HepG2 (cell line): ENCODE measurements at regions not wholly inside any gene's neighbourhood (a gene's known extent, or its start where the extent isn't known, plus 50 kb on each side); places are given as distances from the start of the nearest gene placed in this dataset.

Experiments used
- ATAC-seq: fragments of 200-7000 bp; cut with Tn5 transposase; 3 replicates; pipeline ENCODE4 v1.9.1; 2020; ENCODE audit warnings: mild to moderate bottlenecking, moderate library complexity
- BruUV-seq: library from RNA; stranded (reverse); fragments of 400-500 nt; replicated peaks from 2 replicates; lab custom pipeline; 2021; lab: Mats Ljungman, UMichigan
- CTCF ChIA-PET: fragments of 300-600 bp; formaldehyde crosslinking; extraction: SDS; loops from one replicate; lab custom pipeline; 2021; ENCODE audit warnings: low total read pairs, inconsistent platforms, low intra/inter-chr PET ratio; lab: Yijun Ruan, JAX
- POLR2A ChIA-PET: fragments of 350-600 bp; sonication (Branson Sonifier 250); formaldehyde crosslinking; loops from one replicate; lab custom pipeline; 2020; ENCODE audit warnings: antibody characterized with exemption, inconsistent platforms; lab: Yijun Ruan, JAX
- DNase-seq: peaks from one replicate; pipeline ENCODE4 v3.0.0-alpha.2; 2015; ENCODE audit warnings: low spot score
- FAIRE-seq: peaks from 3 replicates; lab custom pipeline; 2011; peaks lifted over from hg19 to GRCh38; lab: Jason Lieb, UNC
- H2AFZ ChIP-seq: one replicate; pipeline ENCODE4 v1.6.1; 2011; ENCODE audit warnings: low read length, inconsistent platforms
- H3K27ac ChIP-seq: fragments of 300-600 bp; 3 replicates; pipeline ENCODE4 v1.8.0; 2011; ENCODE audit warnings: mixed run types, mild to moderate bottlenecking, mixed read lengths, low read length, inconsistent platforms; ENCODE audit not compliant: insufficient read depth; ENCODE audit errors: extremely low read length
- H3K27me3 ChIP-seq, 2 experiments: fragments of 200-600 bp in 1 of 2; 2 replicates in 1 of 2; 3 replicates in 1 of 2; pipeline versions ENCODE4 v1.6.0 to v1.8.0; 2011; ENCODE audit warnings: low read length in 2 of 2, mild to moderate bottlenecking in 2 of 2, moderate library complexity in 2 of 2, inconsistent platforms in 1 of 2; ENCODE audit not compliant: insufficient read depth in 2 of 2, control insufficient read depth in 1 of 2
- H3K36me3 ChIP-seq, 2 experiments: fragments of 200-600 bp in 1 of 2; replicated peaks in 1 of 2; 2 replicates in 1 of 2; 3 replicates in 1 of 2; pipeline versions ENCODE4 v1.5.1 to v1.8.0; 2011; ENCODE audit warnings: low read length in 2 of 2, inconsistent platforms in 1 of 2; ENCODE audit not compliant: insufficient read depth in 2 of 2, control insufficient read depth in 1 of 2
- H3K4me1 ChIP-seq: 2 replicates; pipeline ENCODE4 v1.5.1; 2012; ENCODE audit warnings: low read length, inconsistent platforms; ENCODE audit not compliant: insufficient read depth
- H3K4me2 ChIP-seq: 2 replicates; pipeline ENCODE4 v1.6.0; 2011; ENCODE audit warnings: low read depth, low read length, inconsistent platforms
- H3K4me3 ChIP-seq, 3 experiments: fragments of 200-600 bp in 1 of 3; sonication (generic), shearing (Covaris generic) in 1 of 3; replicated peaks in 1 of 3; 2 replicates each; pipeline ENCODE4 v1.5.1; 2011 to 2016; ENCODE audit warnings: low read length in 3 of 3, inconsistent platforms in 2 of 3, low read depth in 2 of 3, mild to moderate bottlenecking in 2 of 3, control low read depth in 1 of 3, mixed read lengths in 1 of 3; ENCODE audit not compliant: insufficient read depth in 1 of 3
- H3K79me2 ChIP-seq: one replicate; pipeline ENCODE4 v1.6.1; 2011; ENCODE audit warnings: low read length, inconsistent platforms; ENCODE audit not compliant: insufficient read depth
- H3K9ac ChIP-seq: 2 replicates; pipeline ENCODE4 v1.6.0; 2011; ENCODE audit warnings: mild to moderate bottlenecking, low read depth, low read length, inconsistent platforms; ENCODE audit not compliant: insufficient read depth
- H3K9me3 ChIP-seq: 2 replicates; pipeline ENCODE4 v1.5.1; 2012; ENCODE audit warnings: mild to moderate bottlenecking, low read length
- H4K20me1 ChIP-seq: 2 replicates; pipeline ENCODE4 v1.6.0; 2011; ENCODE audit warnings: inconsistent platforms, mild to moderate bottlenecking, low read length, moderate library complexity; ENCODE audit not compliant: insufficient read depth
- GABPA ChIP-seq, 2 experiments: IDR thresholded peaks; 2 replicates each; pipeline ENCODE4 v1.6.1; 2011 to 2016; ENCODE audit warnings: low read depth in 2 of 2, low read length in 1 of 2, missing biosample characterization in 1 of 2, missing genetic modification characterization in 1 of 2
- GZF1 ChIP-seq: sonication (generic); formaldehyde crosslinking; IDR thresholded peaks from 2 replicates; pipeline ENCODE4 v1.5.1; 2020; ENCODE audit warnings: mild to moderate bottlenecking, missing genetic modification reagents
- SP140L ChIP-seq: sonication (generic); formaldehyde crosslinking; IDR thresholded peaks from 2 replicates; pipeline ENCODE4 v1.4.0; 2020; ENCODE audit warnings: missing genetic modification reagents, borderline replicate concordance
- TBX3 ChIP-seq: fragments of 450-650 bp; IDR thresholded peaks from 2 replicates; pipeline ENCODE4 v1.6.1; 2017; ENCODE audit warnings: antibody characterized with exemption, mild to moderate bottlenecking, inconsistent platforms, borderline replicate concordance
- WGBS: methylation state at CpG from one replicate; pipeline ENCODE4 v1.1.6; 2017; ENCODE audit warnings: low lambda C conversion rate; 5-methylcytosine and 5-hydroxymethylcytosine counted together
- in situ Hi-C: cut with HindIII; loops from 2 replicates; pipeline ENCODE4 v1.10.0; 2017; ENCODE audit warnings: low pct_unique_long_range_greater_than_20kb; ENCODE audit not compliant: extremely low pct_ligation_motif_present
- intact Hi-C: fragments of 100-400 bp; cut with micrococcal nuclease; formaldehyde crosslinking; loops from one replicate; pipeline ENCODE4 v1.10.0; 2022; ENCODE audit not compliant: unreplicated experiment
- TF ChIP-seq, protein P1 (sequence below): fragments of 450-650 bp; IDR thresholded peaks from 2 replicates; pipeline ENCODE4 v1.6.1; 2016
- TF ChIP-seq, protein P2 (sequence below): sonication (generic); formaldehyde crosslinking; IDR thresholded peaks from 2 replicates; pipeline ENCODE4 v1.4.0; 2020; ENCODE audit warnings: mild to moderate bottlenecking, missing genetic modification reagents
- TF ChIP-seq, protein P3 (sequence below): sonication (generic); formaldehyde crosslinking; IDR thresholded peaks from 2 replicates; pipeline ENCODE4 v1.4.0; 2020; ENCODE audit warnings: mild to moderate bottlenecking, missing genetic modification reagents, borderline replicate concordance
- TF ChIP-seq, protein P4 (sequence below): sonication (generic); formaldehyde crosslinking; IDR thresholded peaks from 2 replicates; pipeline ENCODE4 v1.8.1; 2023; ENCODE audit warnings: mild to moderate bottlenecking, missing genetic modification reagents

DNA sequence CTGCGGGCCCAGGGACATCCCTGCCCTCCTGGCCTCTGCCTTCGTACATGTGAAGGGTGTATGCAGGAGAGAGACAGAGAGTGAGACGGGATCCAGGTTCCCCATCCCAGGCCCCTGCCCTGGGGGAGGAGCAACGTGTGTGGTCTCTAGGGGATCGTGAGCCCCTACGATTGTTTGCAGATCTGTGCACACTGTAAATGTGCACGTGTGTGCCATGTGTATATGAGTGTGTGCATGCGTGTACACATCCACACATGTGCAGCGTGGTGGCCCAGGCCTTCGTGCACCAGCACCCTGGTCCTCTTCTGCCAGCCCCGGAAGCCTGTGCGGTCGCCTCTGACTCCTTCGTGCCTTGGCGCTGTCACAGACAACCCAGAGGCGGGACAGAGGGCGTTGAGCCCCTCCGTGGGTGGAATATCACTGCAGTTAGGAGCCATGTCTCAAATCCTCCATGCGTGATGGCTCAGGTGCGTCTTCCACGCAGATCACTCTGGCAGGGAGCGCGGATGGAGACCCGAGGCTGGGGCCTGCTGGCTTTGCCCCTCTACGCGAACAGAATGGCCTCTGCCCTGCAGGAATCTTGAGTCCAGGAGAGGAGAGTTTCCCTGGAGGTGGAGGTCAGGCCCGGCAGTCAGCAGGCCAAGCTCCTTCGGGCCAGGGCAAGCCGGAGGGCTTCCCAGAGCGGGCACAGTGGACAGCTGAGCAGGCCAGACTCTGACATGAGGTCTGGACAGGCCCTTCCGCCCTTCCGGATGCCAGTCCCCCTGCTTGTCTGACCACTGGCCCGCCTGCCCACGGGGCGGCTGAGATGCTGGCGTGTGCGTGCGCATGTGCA is 97.5 kb downstream of the UNCX start:
- DNase-seq = no peak
- Histone ChIP-seq H3K4me3 (no peak overlapping the region), H3K36me3 (no peaks in the 10 kb centered on the region), H3K9ac (no peak overlapping the region), H3K4me1 (no peaks in the 10 kb centered on the region), H3K79me2 (no peaks in the 10 kb centered on the region), H4K20me1 (no peaks in the 10 kb centered on the region), H2AFZ (no peak overlapping the region), H3K27me3 (peaks cover 14 to 44% of the 10 kb centered on the region in 2 experiments; a peak in 4 of 5 replicates), H3K4me2 (no peak overlapping the region), H3K9me3 (no peaks in the 10 kb centered on the region), H3K27ac (no peak overlapping the region)
- WGBS = 52% methylated on average over 18 of the region's 38 CpGs
- TF ChIP-seq, protein P1, sequence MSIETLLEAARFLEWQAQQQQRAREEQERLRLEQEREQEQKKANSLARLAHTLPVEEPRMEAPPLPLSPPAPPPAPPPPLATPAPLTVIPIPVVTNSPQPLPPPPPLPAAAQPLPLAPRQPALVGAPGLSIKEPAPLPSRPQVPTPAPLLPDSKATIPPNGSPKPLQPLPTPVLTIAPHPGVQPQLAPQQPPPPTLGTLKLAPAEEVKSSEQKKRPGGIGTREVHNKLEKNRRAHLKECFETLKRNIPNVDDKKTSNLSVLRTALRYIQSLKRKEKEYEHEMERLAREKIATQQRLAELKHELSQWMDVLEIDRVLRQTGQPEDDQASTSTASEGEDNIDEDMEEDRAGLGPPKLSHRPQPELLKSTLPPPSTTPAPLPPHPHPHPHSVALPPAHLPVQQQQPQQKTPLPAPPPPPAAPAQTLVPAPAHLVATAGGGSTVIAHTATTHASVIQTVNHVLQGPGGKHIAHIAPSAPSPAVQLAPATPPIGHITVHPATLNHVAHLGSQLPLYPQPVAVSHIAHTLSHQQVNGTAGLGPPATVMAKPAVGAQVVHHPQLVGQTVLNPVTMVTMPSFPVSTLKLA = peak; percentile 86
- TF ChIP-seq GABPA (IDR thresholded peaks at IDR 0.05; ENCODE audit: low read depth, low read length) (no peak), GABPA (CRISPR knock-in tag; IDR thresholded peaks at IDR 0.05; ENCODE audit: low read depth) (no peak)
- no peak for ATAC-seq
- in situ Hi-C loops (no loop called here), intact Hi-C loops (no loop called here)
- FAIRE-seq = no peak
- no TSS peak for BruUV-seq
- ChIA-PET CTCF (no interaction called here), POLR2A (no interaction called here)

DNA sequence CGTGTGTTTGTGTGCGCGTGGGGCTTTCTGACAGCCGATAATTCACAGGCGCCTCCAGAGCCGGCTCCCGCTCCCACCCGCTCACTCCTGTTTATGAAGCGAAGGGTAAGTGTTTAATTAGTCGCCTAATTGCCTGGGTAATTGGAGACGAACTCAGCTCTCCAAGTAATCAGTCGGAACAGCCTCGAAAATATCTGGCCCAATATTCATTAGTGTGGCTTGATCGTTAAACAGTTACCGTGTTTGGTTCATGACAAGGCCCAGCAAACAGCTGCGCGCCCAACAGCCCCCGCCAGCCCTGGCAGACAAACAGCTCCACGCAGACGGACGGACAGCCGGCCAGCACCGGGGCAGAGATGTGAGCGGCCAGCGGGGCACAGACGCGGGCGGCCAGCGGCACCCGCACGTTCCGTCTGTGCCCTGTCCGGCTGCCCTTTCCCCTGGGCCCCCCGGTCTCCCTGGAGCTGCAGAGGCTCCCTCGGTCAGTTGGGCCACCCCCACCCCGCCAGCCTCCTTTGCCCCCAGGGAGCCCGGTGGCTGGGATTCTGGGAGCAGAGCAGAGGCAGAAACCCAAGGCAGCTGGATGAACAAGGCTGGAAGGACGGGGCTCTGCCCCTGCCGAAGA is 98.2 kb downstream of the UNCX start:
- BruUV-seq = no TSS peak
- FAIRE-seq (no peak), ATAC-seq (no peak; the same call in 2 of the 3 replicates), DNase-seq (no peak)
- intact Hi-C loops (no loop called here), in situ Hi-C loops (no loop called here)
- POLR2A ChIA-PET = no interaction called here
- WGBS = 43% methylated on average over 11 of the region's 39 CpGs
- no peaks in the 10 kb centered on the region for H3K36me3 ChIP-seq
- peaks cover 13 to 36% of the 10 kb centered on the region in 2 experiments; a peak in 4 of 5 replicates for H3K27me3 ChIP-seq
- H3K79me2 ChIP-seq = no peaks in the 10 kb centered on the region
- H3K9me3 ChIP-seq = no peaks in the 10 kb centered on the region; the same call in 1 of the 2 replicates
- H3K9ac ChIP-seq = no peak overlapping the region
- no peak overlapping the region for H3K4me2 ChIP-seq
- no peak overlapping the region for H3K27ac ChIP-seq
- H4K20me1 ChIP-seq = no peaks in the 10 kb centered on the region
- CTCF ChIA-PET = no interaction called here
- H3K4me3 ChIP-seq = no peak overlapping the region
- H3K4me1 ChIP-seq = no peaks in the 10 kb centered on the region
- H2AFZ ChIP-seq = no peak overlapping the region
- TF ChIP-seq TBX3 = no peak
- TF ChIP-seq, protein P2, sequence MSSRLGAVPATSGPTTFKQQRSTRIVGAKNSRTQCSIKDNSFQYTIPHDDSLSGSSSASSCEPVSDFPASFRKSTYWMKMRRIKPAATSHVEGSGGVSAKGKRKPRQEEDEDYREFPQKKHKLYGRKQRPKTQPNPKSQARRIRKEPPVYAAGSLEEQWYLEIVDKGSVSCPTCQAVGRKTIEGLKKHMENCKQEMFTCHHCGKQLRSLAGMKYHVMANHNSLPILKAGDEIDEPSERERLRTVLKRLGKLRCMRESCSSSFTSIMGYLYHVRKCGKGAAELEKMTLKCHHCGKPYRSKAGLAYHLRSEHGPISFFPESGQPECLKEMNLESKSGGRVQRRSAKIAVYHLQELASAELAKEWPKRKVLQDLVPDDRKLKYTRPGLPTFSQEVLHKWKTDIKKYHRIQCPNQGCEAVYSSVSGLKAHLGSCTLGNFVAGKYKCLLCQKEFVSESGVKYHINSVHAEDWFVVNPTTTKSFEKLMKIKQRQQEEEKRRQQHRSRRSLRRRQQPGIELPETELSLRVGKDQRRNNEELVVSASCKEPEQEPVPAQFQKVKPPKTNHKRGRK (CRISPR knock-in tag) = no peak
- TF ChIP-seq, protein P3, sequence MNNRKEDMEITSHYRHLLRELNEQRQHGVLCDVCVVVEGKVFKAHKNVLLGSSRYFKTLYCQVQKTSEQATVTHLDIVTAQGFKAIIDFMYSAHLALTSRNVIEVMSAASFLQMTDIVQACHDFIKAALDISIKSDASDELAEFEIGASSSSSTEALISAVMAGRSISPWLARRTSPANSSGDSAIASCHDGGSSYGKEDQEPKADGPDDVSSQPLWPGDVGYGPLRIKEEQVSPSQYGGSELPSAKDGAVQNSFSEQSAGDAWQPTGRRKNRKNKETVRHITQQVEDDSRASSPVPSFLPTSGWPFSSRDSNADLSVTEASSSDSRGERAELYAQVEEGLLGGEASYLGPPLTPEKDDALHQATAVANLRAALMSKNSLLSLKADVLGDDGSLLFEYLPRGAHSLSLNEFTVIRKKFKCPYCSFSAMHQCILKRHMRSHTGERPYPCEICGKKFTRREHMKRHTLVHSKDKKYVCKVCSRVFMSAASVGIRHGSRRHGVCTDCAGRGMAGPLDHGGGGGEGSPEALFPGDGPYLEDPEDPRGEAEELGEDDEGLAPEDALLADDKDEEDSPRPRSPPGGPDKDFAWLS (CRISPR knock-in tag) = no peak
- TF ChIP-seq GZF1 (CRISPR knock-in tag) = no peak
- TF ChIP-seq, protein P4, sequence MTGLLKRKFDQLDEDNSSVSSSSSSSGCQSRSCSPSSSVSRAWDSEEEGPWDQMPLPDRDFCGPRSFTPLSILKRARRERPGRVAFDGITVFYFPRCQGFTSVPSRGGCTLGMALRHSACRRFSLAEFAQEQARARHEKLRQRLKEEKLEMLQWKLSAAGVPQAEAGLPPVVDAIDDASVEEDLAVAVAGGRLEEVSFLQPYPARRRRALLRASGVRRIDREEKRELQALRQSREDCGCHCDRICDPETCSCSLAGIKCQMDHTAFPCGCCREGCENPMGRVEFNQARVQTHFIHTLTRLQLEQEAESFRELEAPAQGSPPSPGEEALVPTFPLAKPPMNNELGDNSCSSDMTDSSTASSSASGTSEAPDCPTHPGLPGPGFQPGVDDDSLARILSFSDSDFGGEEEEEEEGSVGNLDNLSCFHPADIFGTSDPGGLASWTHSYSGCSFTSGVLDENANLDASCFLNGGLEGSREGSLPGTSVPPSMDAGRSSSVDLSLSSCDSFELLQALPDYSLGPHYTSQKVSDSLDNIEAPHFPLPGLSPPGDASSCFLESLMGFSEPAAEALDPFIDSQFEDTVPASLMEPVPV = no peak
- no peak for TF ChIP-seq SP140L (CRISPR knock-in tag)
